ENCODE measurements at regions not wholly inside any gene's neighbourhood (a gene's known extent, or its start where the extent isn't known, plus 50 kb on each side); places are given as distances from the start of the nearest gene placed in this dataset.
"Not testable (repeated sequence)": the region's sequence is repeated elsewhere in the genome, so short reads cannot be mapped to it uniquely, and the experiment has no call there.

- no peak for DNase-seq
Observed at GRCh38 chr7:109503421-109503820, 933.7 kb downstream of the DNAJB9 start.

- DNase-seq: no peak
Observed at GRCh38 chr7:109522585-109522984, 952.9 kb downstream of the DNAJB9 start.

- DNase-seq: no peak
Observed at GRCh38 chr7:109527833-109528232, 958.2 kb downstream of the DNAJB9 start.

GRCh38 chr7:109529712-109530111, 960.0 kb downstream of the DNAJB9 start:
- DNase-seq: no peak

GRCh38 chr7:109532262-109532992, 962.8 kb downstream of the DNAJB9 start:
- no peak for DNase-seq

GRCh38 chr7:109545686-109546085, 976.0 kb downstream of the DNAJB9 start:
- no peak for DNase-seq

- DNase-seq: no peak
Observed at GRCh38 chr7:109549471-109550193, 980.0 kb downstream of the DNAJB9 start.

- peak; percentile 1 for DNase-seq
Observed at GRCh38 chr7:109552017-109552416, 982.3 kb downstream of the DNAJB9 start.

GRCh38 chr7:109577265-109577664, 1007.6 kb downstream of the DNAJB9 start:
- no peak for DNase-seq

GRCh38 chr7:109579901-109580300, 1010.2 kb downstream of the DNAJB9 start:
- DNase-seq: no peak

- DNase-seq: no peak
Observed at GRCh38 chr7:109582211-109582610, 1012.5 kb downstream of the DNAJB9 start.

- not testable (repeated sequence) for DNase-seq
Observed at GRCh38 chr7:109596948-109597347, 1027.3 kb downstream of the DNAJB9 start.

- DNase-seq: no peak
Observed at GRCh38 chr7:109611656-109612055, 1042.0 kb downstream of the DNAJB9 start.

- DNase-seq: no peak
Observed at GRCh38 chr7:109616551-109617069, 1046.9 kb downstream of the DNAJB9 start.

GRCh38 chr7:109622320-109622719, 1052.6 kb downstream of the DNAJB9 start:
- no peak for DNase-seq

GRCh38 chr7:109632890-109633289, 1063.2 kb downstream of the DNAJB9 start:
- DNase-seq: not testable (repeated sequence)

GRCh38 chr7:109635374-109635773, 1065.7 kb downstream of the DNAJB9 start:
- DNase-seq: no peak

GRCh38 chr7:109637428-109637990, 1067.8 kb downstream of the DNAJB9 start:
- DNase-seq: no peak

- no peak for DNase-seq
Observed at GRCh38 chr7:109638321-109638720, 1068.6 kb downstream of the DNAJB9 start.

GRCh38 chr7:109639561-109639960, 1069.9 kb downstream of the DNAJB9 start:
- no peak for DNase-seq

- peak; percentile 4 for DNase-seq
Observed at GRCh38 chr7:109641445-109641844, 1071.8 kb downstream of the DNAJB9 start.

GRCh38 chr7:109646124-109646523, 1076.5 kb downstream of the DNAJB9 start:
- no peak for DNase-seq

GRCh38 chr7:109646594-109646993, 1076.9 kb downstream of the DNAJB9 start:
- DNase-seq: not testable (repeated sequence)

GRCh38 chr7:109647263-109647662, 1077.6 kb downstream of the DNAJB9 start:
- not testable (repeated sequence) for DNase-seq
